DMS 273 (cell line): ENCODE measurements at regions not wholly inside any gene's neighbourhood (a gene's known extent, or its start where the extent isn't known, plus 50 kb on each side); places are given as distances from the start of the nearest gene placed in this dataset.

Experiments
- DNase-seq: peaks from one replicate; lab custom pipeline; 2025; ENCODE audit not compliant: unreplicated experiment; lab: John Stamatoyannopoulos, UW

DNA sequence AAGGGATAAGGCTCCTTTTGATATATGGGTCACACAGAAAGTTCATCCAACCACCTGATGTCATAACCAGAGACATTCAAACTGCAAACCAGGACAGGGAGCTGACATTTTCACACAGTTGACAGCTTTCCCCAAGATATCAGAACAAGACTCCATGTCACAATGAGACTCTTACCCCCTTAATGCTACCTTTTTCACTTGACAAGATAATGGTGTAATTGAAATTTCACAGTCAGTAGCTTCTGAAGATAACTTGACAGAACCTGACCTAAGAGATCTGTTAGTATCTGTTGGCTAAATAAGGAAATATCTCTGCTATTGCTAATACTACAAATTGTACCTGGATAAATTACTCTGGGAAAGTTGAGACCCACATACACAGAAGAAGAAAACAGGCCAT is 187.3 kb downstream of the C12orf50 start:
- no peak for DNase-seq

DNA sequence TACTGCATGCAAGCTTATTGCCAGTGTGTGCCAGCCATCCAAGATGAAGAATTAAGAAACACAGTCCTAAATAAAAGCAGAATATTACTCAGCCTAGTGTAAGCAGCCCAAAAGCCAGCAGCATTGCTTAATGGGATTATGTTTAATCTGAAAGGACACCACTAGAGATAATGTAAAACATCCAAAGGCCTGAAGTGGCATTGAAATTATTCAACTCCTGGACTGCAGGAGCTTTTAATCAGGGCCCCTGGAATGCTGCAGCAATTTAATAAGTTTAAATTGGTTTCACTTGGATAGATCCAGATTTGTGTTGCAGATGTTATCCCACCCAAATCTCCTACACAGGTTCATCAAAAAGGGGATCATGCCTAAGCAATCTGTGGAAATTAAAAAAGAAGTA is 193.0 kb downstream of the C12orf50 start:
- DNase-seq, result no peak

DNA sequence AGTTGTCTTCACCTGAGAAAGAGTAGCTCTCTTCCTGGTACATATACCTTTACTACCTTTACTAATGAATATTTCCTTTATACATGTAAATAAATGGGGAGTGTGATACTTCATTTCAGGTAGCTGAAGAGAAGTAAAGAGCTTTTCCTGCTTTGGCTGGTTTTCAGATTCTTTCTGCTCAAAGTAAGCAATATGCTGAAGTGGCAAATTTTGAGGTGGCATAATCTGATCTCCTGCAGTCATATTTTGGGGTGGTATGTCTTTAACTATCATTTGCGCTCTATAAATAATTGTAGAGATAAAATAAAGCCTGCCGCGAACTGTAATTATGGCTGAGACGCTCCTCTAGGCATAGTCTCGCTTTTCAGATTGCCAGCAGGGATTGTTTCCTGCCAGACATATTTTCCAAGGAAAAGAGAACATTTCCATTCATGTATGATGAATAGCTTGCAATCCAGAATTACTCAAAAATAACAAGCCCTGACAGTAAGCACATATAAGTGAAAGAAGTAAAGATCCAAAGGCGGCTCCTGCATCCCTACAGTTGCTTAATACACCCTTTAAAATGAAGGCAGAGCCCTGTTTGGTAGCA is 200.7 kb downstream of the C12orf50 start:
- DNase-seq, result no peak

DNA sequence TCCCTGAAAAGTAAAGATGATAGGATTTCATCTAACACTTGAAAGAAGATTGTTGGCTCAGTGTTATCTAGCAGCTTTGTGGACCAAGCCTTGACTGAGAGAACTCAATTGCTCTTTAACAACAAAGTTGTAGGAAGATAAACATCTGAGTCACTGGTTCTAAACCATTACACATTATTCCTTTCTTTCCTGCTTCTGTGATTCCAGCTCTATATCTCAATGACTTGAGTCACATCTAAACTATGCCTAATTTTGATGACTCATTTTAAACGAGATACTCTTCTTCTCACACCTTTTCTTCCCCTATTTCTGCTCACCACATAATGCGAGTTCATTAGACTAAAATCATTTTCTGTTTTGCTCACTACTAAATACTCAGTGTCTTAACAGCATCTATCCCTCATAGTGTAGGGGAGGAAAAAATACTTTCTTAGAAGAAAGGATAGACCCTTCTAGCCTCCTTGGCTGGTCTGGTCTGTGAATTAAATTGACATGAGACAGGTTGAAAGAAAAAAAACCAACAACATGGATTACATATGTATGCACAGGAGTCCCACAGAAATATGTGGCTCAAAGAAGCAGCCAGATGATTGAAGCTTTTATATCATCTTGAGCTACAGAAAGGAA is 201.4 kb downstream of the C12orf50 start:
- no peak for DNase-seq

DNA sequence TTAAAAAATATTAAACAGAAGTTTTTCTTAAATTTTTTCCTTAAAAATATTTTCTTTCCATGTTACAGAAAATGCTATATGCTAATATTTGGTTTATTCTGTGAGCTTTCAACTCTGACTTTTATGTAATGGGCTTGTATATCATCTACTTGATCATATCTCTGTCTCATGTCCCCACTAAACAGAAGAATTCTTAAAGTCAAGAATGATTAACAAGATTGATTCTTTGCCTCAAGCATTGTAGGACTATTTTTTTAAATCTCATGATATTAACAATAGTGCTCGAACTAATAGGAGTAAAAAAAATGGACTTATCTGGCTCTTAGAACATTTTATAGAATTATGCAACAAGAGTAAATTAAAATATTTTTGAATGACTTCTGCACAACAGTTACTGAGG is 206.3 kb downstream of the C12orf50 start:
- DNase-seq, result no peak

DNA sequence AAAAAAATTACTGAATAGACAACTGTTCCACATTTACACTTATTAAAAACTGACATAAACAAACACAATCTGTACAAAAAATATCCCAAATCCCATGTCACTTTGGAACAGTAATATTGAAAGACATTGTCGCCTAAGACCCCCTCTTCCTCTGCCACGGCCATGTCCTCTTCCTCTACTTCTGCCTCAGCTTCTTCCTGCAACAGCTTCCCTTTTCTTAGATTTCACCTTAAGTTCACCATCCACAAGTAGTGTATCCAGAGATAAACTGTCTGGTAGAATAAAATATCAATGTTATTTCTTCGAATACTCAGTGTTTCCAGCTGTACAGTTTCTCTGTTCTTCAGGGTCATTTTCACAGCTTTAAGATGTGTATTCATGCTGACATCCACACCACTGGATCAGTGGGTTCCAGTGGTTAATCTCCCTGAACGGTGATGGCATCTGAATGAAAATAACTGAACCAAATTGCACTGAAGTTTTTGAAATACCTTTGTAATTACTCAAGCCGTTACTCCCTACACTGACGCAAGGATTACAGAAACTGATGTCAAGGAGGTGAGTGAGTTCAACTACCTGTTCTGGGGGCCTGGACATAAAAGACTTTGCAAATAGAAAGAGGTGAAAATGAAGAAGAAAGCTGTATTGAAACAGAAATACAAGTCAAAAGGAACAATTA is 208.5 kb downstream of the C12orf50 start:
- DNase-seq, result no peak

DNA sequence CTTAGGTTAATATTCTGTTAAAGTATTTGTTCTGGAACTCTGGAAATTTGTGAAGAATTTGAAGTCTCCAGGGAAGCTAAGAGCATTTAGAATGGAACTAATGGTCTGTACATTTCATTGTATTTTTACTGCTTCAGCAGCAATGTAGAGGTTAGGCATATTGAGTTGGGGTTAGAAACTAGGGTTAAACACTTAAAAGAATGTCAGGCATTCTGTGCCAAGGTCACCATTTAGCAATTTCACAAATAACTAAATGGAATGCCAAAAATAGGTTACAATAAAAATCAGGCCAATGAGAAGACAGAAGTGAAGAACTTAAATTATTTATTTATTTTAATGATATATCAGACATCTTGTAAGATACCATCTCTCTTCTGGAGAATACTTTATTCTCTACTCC is 210.8 kb downstream of the C12orf50 start:
- DNase-seq, result no peak

DNA sequence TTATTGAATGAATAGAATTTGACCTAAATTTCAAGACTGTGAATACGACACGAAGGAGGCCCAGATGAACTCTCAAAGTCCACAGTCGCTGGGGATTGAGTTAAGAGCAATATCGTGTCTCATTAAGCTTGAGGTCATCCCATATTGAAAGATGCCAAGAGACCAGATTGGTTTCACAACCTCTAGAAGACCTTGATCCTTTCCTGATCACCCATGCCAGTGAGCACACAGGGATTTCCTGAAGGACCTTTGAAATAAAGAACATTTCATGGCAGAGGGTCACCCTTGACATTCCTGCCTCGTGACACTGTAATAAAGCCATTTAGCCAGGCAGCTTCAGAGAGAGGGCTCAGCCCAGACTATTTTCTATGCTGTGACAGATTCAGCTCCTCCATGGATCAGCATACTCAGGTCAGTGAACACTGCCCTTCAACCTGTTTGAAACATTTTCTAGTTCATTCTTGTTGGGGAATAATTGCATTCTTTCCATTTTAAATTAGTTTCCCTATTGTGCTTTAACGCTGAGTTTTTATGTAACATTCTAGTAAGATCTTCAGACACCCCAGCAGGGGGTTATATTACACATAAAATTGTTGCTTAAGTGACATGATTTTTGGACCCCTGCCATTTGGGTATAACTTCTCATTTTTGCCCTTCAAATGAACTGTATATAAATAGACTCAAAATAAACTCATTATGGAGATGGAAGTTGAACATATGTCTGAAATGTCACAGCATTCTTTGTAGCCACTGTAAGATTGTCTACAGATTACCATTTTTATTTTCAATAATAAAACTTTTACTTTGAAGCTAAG is 213.2 kb downstream of the C12orf50 start:
- peak; percentile 5 for DNase-seq

DNA sequence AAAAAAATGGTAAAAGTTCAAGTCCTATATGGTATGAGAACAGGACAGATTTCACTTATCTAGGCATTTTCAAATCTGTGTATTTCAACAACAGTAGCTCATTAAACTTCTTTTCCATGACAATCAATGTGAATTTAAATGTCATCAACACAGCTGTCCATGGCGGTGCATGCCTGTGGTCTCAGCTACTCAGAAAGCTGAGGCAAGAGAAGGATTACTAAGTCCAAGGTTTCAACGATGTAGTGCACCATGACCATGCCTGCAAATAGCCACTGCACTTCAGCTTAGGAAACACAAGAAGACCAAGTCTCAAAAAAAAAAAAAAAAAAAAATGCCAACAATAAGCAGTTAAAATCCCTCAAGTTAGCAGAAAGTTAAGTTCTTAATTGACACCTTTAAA is 214.6 kb downstream of the C12orf50 start:
- no peak for DNase-seq

DNA sequence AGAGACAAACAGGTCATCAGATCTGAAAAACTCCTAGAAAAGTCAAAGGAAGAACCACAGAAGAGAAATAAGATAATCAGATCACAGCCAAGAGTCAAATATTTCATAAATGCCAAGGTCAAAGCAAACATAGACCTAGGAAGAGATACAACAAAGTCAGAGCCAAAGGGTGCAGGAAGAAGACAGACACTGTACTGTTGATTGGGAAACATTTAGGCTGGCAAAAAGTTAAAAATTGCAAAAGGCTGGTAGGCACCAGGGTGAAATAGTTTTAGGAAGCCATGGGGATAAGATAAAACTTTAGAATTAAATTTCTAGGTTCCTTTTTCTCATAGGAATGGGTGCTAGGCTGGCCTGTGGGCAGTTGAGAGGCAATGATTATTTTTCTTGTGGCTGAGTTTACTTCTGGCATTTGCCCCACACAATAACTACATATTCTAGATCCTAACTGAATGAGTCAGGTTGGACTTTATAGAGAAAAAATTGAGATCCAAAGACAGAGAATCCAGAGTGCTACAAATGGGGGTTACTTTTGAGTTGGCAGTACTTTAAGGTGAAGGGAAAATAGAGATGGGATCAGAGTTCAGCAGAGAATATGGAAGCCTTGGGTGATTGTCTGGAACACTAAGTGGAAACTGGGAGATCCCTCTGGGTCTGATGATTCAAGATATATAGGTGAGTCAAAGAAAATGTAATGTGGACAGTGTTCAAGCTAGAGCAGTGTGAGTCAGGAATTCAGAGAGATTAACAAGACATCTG is 215.5 kb downstream of the C12orf50 start:
- DNase-seq, result no peak

DNA sequence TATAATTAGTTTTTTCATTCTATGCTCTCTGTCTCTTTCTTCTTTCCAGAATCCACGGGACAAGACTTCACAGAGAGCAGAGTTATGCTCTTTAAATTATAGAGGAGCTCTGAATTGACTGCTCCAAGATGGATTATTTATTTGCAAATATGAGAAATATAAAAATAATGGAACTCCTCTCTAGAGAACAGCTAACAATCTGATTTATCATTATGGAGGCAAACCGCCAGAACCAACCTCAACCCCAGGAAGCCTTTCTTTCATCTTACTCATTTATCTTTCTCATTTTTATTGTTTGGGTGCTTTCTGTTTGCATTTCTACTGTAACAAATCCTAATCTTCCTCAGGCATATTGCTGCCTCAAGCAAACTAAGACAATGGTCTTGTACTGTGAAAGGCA is 216.5 kb downstream of the C12orf50 start:
- no peak for DNase-seq

DNA sequence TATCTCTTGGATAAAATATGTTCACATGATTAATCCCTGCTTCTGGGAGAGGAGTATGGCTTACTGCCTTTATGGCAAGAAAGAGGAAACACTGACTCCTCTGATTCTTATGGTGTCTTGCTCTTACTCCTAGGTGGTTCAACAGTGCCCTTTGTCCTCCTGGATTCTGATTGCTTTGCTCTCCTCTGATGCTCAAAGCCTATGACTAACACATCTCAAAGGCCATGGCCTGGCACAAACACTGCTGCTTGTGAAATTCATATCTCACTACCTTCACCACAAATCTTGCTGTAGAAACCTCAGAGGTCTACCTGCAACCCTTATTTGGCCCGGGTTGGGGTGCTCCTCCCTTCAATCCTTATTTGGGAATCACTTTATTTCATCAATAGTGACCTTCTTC is 217.2 kb downstream of the C12orf50 start:
- DNase-seq, result no peak

DNA sequence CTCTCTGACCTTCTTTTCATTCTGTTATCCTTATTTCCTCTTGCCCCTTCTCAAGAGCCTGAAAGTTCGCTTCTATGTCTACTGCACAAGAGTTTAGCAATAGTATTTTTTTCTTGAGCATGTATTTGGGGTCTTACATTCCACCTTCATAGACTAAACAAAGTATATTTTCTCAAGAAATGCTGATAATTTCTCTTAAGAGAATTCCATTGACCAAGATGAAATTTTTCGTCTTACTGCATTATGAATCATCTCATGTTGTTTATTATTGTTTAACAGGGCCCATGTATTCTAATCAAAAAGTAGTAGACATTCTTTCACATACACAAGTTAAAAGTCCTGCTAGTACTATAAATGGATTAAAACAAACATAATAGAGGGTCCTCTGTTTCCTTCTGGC is 219.3 kb downstream of the C12orf50 start:
- DNase-seq, result no peak

DNA sequence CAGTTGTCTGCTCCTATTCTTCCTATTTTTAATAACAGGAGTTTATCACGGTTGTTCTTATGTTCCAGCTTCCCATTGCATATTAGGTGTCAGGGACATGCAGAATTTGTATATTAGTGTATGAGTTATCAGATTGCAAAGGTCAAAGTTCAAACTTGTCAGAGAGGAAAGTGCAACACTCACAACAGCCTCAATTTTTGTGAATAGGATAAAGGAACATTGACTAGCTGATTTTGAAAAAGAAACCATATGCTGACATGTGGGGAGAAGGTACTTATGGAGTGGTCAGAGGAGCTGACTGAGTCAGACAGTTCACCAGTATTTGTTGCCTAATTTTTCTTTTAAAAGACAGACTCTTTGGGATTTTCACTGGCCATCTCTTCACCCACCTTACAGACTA is 222.1 kb downstream of the C12orf50 start:
- peak; percentile 1 for DNase-seq

DNA sequence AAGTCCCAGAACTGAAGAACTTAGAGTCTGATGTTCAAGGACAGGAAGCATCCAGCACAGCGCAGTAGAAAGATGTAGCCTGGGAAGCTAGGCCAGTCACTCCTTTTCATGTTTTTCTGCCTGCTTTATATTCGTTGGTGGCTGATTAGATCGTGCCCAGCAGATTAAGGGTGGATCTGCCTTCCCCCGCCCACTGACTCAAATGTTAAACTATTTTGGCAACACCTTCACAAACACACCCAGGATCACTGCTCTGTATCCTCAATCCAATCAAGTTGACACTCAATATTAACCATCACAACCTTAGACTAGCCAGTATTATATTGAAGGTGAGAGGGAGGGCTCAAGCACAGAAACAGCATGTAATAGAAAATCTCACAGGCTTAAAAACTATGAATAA is 222.9 kb downstream of the C12orf50 start:
- no peak for DNase-seq

DNA sequence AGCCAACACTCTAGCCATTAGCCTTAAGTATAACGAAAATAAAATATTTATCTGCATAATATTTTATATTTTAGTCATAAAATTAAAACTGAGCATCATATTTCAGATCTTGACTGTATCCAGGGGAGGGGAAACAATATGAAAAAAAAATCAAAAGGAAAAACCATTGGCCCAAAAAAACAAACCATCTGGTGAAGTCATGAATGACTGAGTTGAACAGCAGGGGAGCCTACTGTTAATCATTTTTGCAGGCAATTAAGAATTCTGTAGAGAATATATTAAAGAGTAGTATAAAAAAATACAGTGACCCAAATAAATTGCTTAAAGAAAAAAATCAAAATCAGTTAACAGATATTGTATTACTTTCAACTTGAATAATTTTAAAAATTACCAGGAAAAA is 224.8 kb downstream of the C12orf50 start:
- DNase-seq, result peak; percentile 47

DNA sequence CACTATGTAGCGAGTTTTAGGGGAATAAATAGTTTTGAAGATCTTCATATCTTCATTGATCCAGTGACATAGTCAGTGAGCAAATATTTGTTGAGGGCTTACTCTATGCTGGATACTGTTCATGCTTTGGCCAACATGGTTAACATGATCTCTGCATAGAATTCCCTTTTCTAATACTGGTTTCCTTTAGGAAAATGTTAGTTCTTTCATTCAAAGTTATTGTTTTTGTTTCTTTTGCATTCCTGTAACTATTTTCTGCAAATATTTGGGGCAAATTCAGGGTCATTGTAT is 226.5 kb downstream of the C12orf50 start:
- no peak for DNase-seq

DNA sequence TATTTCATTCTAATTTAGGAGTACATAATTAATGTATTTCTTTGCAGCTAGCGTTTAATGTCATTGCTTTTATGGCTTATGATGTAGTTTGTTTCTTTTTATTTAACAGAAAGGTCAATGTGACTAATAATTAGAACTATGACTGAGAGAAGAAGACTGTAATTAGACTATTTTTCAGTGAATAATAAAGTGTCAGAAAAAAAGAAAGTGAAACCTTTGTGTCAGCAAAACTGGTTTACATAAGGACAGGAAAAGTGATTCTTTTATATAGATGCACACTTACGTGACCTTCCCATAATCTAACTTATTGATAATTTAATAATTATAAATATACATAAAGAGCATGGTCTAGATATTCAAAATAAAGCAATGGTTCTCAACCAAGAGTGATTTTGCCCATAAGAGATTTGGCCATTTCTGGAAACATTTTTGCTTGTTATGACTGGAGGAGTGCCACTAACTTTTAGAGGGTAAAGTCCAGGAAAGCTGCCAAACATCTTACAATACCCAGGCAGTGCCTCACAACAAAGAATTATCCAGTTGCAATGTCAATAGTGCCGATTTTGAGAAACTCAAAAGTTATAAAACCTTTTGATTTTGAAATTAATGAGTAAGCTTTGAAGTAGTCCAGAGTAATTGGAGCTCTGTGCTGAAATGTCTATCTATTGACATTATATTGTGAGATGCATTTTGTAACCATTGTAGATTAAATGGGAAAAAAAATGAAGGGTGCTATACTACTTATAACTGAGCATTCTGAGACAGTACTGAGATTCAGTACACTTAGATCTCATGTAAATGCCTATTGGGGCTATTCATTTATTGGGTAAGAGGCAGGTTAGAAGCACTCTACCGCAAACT is 227.1 kb downstream of the C12orf50 start:
- peak; percentile 4 for DNase-seq

DNA sequence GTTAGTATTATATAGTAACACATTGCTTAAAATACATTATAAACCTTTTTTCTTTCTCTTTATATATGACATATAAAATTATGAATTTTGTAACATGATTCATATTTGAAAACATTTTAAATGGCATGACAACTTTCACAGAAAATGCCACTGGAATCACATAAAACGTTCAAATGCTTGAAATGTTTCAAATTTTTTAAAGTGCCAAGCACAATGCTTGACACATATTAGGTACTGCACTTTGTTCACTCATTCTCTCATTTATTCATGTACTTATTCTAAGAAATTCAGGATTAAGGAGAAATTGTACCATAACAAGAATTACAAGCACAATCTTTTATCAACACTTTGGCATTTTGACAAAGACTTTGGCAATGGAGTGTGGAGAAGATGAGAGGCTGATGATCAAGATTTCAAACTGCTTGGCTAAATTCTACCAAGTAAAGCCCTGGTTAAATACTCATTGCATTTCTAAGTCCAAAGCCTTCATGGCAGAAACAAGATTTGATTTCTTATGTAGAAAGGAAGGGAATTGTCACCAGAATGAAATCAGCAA is 232.2 kb downstream of the C12orf50 start:
- peak; percentile 6 for DNase-seq

DNA sequence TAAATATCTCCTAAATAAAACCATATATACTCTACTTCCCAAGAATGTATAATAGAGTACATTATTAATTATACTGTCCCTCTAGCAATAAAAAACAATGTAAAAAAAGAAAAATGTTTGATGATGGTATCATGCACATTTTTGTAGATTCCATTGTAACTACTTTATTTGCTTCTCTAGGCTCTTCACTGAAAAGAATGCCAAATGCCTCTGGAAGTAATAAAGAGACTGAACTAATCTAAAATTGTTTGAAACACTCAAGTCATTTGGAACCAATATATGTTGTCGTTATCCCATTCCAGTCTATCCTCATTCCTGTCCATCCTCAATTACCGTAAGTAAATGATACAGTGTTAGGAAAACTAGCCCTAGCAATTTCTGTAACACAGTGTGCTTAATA is 233.6 kb downstream of the C12orf50 start:
- no peak for DNase-seq
